IMR-90 (cell line): ENCODE measurements at regions not wholly inside any gene's neighbourhood (a gene's known extent, or its start where the extent isn't known, plus 50 kb on each side); places are given as distances from the start of the nearest gene placed in this dataset.

Experiments
- ATAC-seq: fragments of 200-7000 bp; cut with Tn5 transposase; 2 replicates; pipeline ENCODE4 v1.9.1; 2020; ENCODE audit warnings: low read depth, mild to moderate bottlenecking, moderate library complexity
- BruUV-seq: library from RNA; stranded (reverse); fragments of 400-500 nt; replicated peaks from 2 replicates; lab custom pipeline; 2021; lab: Mats Ljungman, UMichigan
- CTCF ChIA-PET: fragments of 300-600 bp; formaldehyde crosslinking; extraction: SDS; loops from one replicate; lab custom pipeline; 2021; ENCODE audit warnings: antibody characterized with exemption; lab: Yijun Ruan, JAX
- POLR2A ChIA-PET: fragments of 300-600 bp; sonication (Branson Sonifier 250); formaldehyde crosslinking; loops from one replicate; lab custom pipeline; 2022; ENCODE audit warnings: antibody characterized with exemption; ENCODE audit not compliant: unreplicated experiment; lab: Charles Lee
- DNase-seq: peaks from one replicate; pipeline ENCODE4 v3.0.0; 2013
- H2AFZ ChIP-seq: replicated peaks from 2 replicates; pipeline ENCODE3; 2013; ENCODE audit warnings: low read length, mild to moderate bottlenecking; ENCODE audit not compliant: poor library complexity
- H2AK5ac ChIP-seq: 2 replicates; pipeline ENCODE4 v1.6.1; 2013; ENCODE audit warnings: low read depth, low read length, inconsistent platforms
- H2AK9ac ChIP-seq: replicated peaks from 2 replicates; pipeline ENCODE3; 2013; ENCODE audit warnings: mild to moderate bottlenecking, low read depth, low read length, moderate library complexity; ENCODE audit not compliant: poor library complexity
- H2BK120ac ChIP-seq: 2 replicates; pipeline ENCODE4 v1.6.1; 2013; ENCODE audit warnings: low read depth, low read length, inconsistent platforms
- H2BK15ac ChIP-seq: 3 replicates; pipeline ENCODE4 v1.6.1; 2013; ENCODE audit warnings: low read depth, low read length, inconsistent platforms
- H2BK20ac ChIP-seq: 2 replicates; pipeline ENCODE4 v1.6.1; 2013; ENCODE audit warnings: low read depth, mild to moderate bottlenecking, inconsistent platforms, low read length, moderate library complexity
- H2BK5ac ChIP-seq: 2 replicates; pipeline ENCODE4 v1.6.1; 2013; ENCODE audit warnings: mild to moderate bottlenecking, low read depth, low read length, inconsistent platforms; ENCODE audit not compliant: poor library complexity, severe bottlenecking
- H3K14ac ChIP-seq: replicated peaks from 2 replicates; pipeline ENCODE4 v1.6.1; 2013; ENCODE audit warnings: low read depth, low read length, inconsistent platforms
- H3K18ac ChIP-seq: 2 replicates; pipeline ENCODE4 v1.6.1; 2013; ENCODE audit warnings: low read depth, low read length, control low read depth
- H3K23ac ChIP-seq: 2 replicates; pipeline ENCODE4 v1.6.1; 2013; ENCODE audit warnings: low read depth, low read length, inconsistent platforms
- H3K27ac ChIP-seq: 2 replicates; pipeline ENCODE4 v1.5.1; 2013; ENCODE audit warnings: mild to moderate bottlenecking, control low read depth, low read length; ENCODE audit not compliant: insufficient read depth
- H3K27me3 ChIP-seq: 2 replicates; pipeline ENCODE4 v1.6.1; 2013; ENCODE audit warnings: low read length; ENCODE audit not compliant: control insufficient read depth, insufficient read depth
- H3K36me3 ChIP-seq: 2 replicates; pipeline ENCODE4 v1.6.1; 2013; ENCODE audit warnings: low read length, mixed read lengths; ENCODE audit not compliant: control insufficient read depth, insufficient read depth
- H3K4ac ChIP-seq: 2 replicates; pipeline ENCODE4 v1.6.1; 2013; ENCODE audit warnings: low read depth, low read length, inconsistent platforms
- H3K4me1 ChIP-seq: 2 replicates; pipeline ENCODE4 v1.6.1; 2013; ENCODE audit warnings: low read length, mixed read lengths; ENCODE audit not compliant: control insufficient read depth, insufficient read depth
- H3K4me2 ChIP-seq: 2 replicates; pipeline ENCODE4 v1.6.1; 2013; ENCODE audit warnings: low read depth, mild to moderate bottlenecking, control low read depth, low read length, moderate library complexity
- H3K4me3 ChIP-seq: 2 replicates; pipeline ENCODE4 v1.5.1; 2013; ENCODE audit warnings: low read depth, mild to moderate bottlenecking, control low read depth, low read length, moderate library complexity; ENCODE audit not compliant: insufficient read depth
- H3K56ac ChIP-seq: 2 replicates; pipeline ENCODE4 v1.6.1; 2013; ENCODE audit warnings: low read length, inconsistent platforms; ENCODE audit not compliant: insufficient read depth; ENCODE audit errors: extremely low read depth
- H3K79me1 ChIP-seq, 2 experiments: 2 replicates each; pipeline ENCODE4 v1.6.1; 2013; ENCODE audit warnings: low read length in 2 of 2, inconsistent platforms in 1 of 2, low read depth in 1 of 2
- H3K9ac ChIP-seq: 2 replicates; pipeline ENCODE4 v1.6.1; 2013; ENCODE audit warnings: low read depth, low read length, control low read depth
- H3K9me1 ChIP-seq: 2 replicates; pipeline ENCODE4 v1.6.1; 2013; ENCODE audit warnings: low read length, inconsistent platforms; ENCODE audit not compliant: insufficient read depth
- H3K9me3 ChIP-seq: 2 replicates; pipeline ENCODE4 v1.6.1; 2013; ENCODE audit warnings: low read length; ENCODE audit not compliant: control insufficient read depth, insufficient read depth
- H4K20me1 ChIP-seq: 2 replicates; pipeline ENCODE4 v1.6.1; 2013; ENCODE audit warnings: low read length, inconsistent platforms; ENCODE audit not compliant: insufficient read depth
- H4K5ac ChIP-seq: 2 replicates; pipeline ENCODE4 v1.6.1; 2013; ENCODE audit warnings: mild to moderate bottlenecking, low read depth, low read length, control low read depth
- H4K8ac ChIP-seq, 2 experiments: 2 replicates each; pipeline ENCODE4 v1.6.1; 2013; ENCODE audit warnings: low read depth in 2 of 2, low read length in 2 of 2, control low read depth in 1 of 2, inconsistent platforms in 1 of 2
- H4K91ac ChIP-seq: 2 replicates; pipeline ENCODE4 v1.6.1; 2013; ENCODE audit warnings: low read depth, low read length, inconsistent platforms; ENCODE audit not compliant: insufficient read depth
- CEBPB ChIP-seq: IDR thresholded peaks from 2 replicates; pipeline ENCODE4 v1.6.1; 2012; ENCODE audit warnings: low read depth, low read length, improper control_type of control experiment
- CHD1 ChIP-seq: IDR thresholded peaks from 2 replicates; pipeline ENCODE4 v1.6.1; 2012; ENCODE audit warnings: low read depth, low read length, improper control_type of control experiment
- CTCF ChIP-seq: conservative IDR thresholded peaks from 2 replicates; pipeline ENCODE4 v1.5.1; 2012; ENCODE audit warnings: mild to moderate bottlenecking, low read depth, low read length, improper control_type of control experiment
- MAFK ChIP-seq: IDR thresholded peaks from 2 replicates; pipeline ENCODE4 v1.6.1; 2012; ENCODE audit warnings: low read depth, low read length, improper control_type of control experiment
- NFE2L2 ChIP-seq: fragments of 150-350 bp; IDR thresholded peaks from 2 replicates; pipeline ENCODE4 v1.6.1; 2016; ENCODE audit warnings: low read depth, mild to moderate bottlenecking, low read length
- RFX5 ChIP-seq: IDR thresholded peaks from 2 replicates; pipeline ENCODE4 v1.8.0; 2012; ENCODE audit warnings: low read depth, mild to moderate bottlenecking, low read length, moderate library complexity
- SMC3 ChIP-seq: fragments of 150-350 bp; IDR thresholded peaks from 2 replicates; pipeline ENCODE4 v1.6.1; 2016; ENCODE audit warnings: low read depth, mild to moderate bottlenecking, antibody characterized with exemption, low read length, moderate library complexity
- WGBS, 2 experiments: methylation state at CpG; one replicate each; pipeline versions ENCODE4 v1.1.5 to v1.1.7; 2013; ENCODE audit warnings: missing lambda C conversion rate in 2 of 2; ENCODE audit not compliant: insufficient read length in 1 of 2; ENCODE audit errors: extremely low coverage in 2 of 2; 5-methylcytosine and 5-hydroxymethylcytosine counted together
- dilution Hi-C: fragments of 300-500 bp; cut with HindIII; formaldehyde crosslinking; loops from one replicate; pipeline ENCODE4 v1.14.3; 2018; ENCODE audit warnings: low sequenced_read_pairs; ENCODE audit not compliant: unreplicated experiment
- in situ Hi-C: fragments of 300-500 bp; cut with MboI; formaldehyde crosslinking; loops from 3 replicates; pipeline ENCODE4 v1.14.3; 2019; ENCODE audit warnings: low sequenced_read_pairs, inconsistent platforms, mixed read lengths
- intact Hi-C: fragments of 100-400 bp; cut with micrococcal nuclease; formaldehyde crosslinking; loops from 2 replicates; pipeline ENCODE4 v1.10.0; 2022

- in situ Hi-C loops (no loop called here), intact Hi-C loops (no loop called here), dilution Hi-C loops (no loop called here)
Observed at GRCh38 chr11:15905366-15906104, 450.8 kb downstream of the SOX6 start.

More at GRCh38 chr11:15905366-15906104, 450.8 kb downstream of the SOX6 start:
- Histone ChIP-seq H4K20me1 (no peaks in the 10 kb centered on the region), H3K9me1 (peaks cover 13% of the 10 kb centered on the region), H3K14ac (no peak overlapping the region), H3K9ac (no peak overlapping the region), H3K18ac (no peak overlapping the region), H2AK5ac (no peak overlapping the region), H3K4ac (no peak overlapping the region), H3K56ac (no peak overlapping the region), H3K4me3 (no peak overlapping the region), H2AK9ac (peak overlapping the region; percentile 42), H3K36me3 (no peaks in the 10 kb centered on the region), H3K27me3 (no peaks in the 10 kb centered on the region; the same call in 1 of the 2 replicates), H4K8ac (no peak overlapping the region), H2BK5ac (no peak overlapping the region), H3K4me2 (no peak overlapping the region), H3K27ac (no peak overlapping the region), H4K5ac (no peak overlapping the region), H2BK20ac (no peak overlapping the region), H2AFZ (no peak overlapping the region), H2BK120ac (no peak overlapping the region), H3K4me1 (no peaks in the 10 kb centered on the region), H4K91ac (no peak overlapping the region), H3K9me3 (no peaks in the 10 kb centered on the region), H3K79me1 (no peaks in the 10 kb centered on the region), H2BK15ac (no peak overlapping the region), H3K23ac (no peak overlapping the region)
- BruUV-seq: no TSS peak
- no peak for TF ChIP-seq MAFK
- TF ChIP-seq CHD1: no peak
- no peak for TF ChIP-seq SMC3
- no peak for TF ChIP-seq CTCF
- no peak for TF ChIP-seq CEBPB
- no peak for TF ChIP-seq RFX5
- TF ChIP-seq NFE2L2: no peak
- POLR2A ChIA-PET: no interaction called here
- no peak for ATAC-seq
- DNase-seq: no peak
- CTCF ChIA-PET: interaction anchor here (0.5 kb wide), 1 partner anchor 367 kb away, joined by 3 read pairs; no protein-coding TSS in a partner anchor
- 95% methylated on average over 10 of the region's 21 CpGs; no CpG with 5 or more reads in 1 of the 2 experiments for WGBS, 2 experiments
